Ishikawa (cell line): ENCODE measurements at regions not wholly inside any gene's neighbourhood (a gene's known extent, or its start where the extent isn't known, plus 50 kb on each side); places are given as distances from the start of the nearest gene placed in this dataset.

ENCODE experiments used
- CEBPB ChIP-seq: IDR thresholded peaks from 2 replicates; pipeline ENCODE4 v1.6.1; 2012
- CREB1 ChIP-seq: IDR thresholded peaks from 2 replicates; pipeline ENCODE4 v1.6.1; 2012; ENCODE audit warnings: low read depth
- EGR1 ChIP-seq: IDR thresholded peaks from 2 replicates; pipeline ENCODE4 v1.6.1; 2012
- EP300 ChIP-seq: IDR thresholded peaks from 2 replicates; pipeline ENCODE4 v1.6.1; 2012; ENCODE audit warnings: borderline replicate concordance
- FOXM1 ChIP-seq: IDR thresholded peaks from 2 replicates; pipeline ENCODE4 v1.6.1; 2012; ENCODE audit warnings: low read depth, borderline replicate concordance
- NFIC ChIP-seq: IDR thresholded peaks from 2 replicates; pipeline ENCODE4 v1.6.1; 2012
- RAD21 ChIP-seq: IDR thresholded peaks from 2 replicates; pipeline ENCODE4 v1.6.1; 2012; ENCODE audit warnings: low read depth
- TAF1 ChIP-seq: IDR thresholded peaks from 2 replicates; pipeline ENCODE4 v1.6.1; 2012; ENCODE audit warnings: low read depth, mild to moderate bottlenecking
- TCF12 ChIP-seq: IDR thresholded peaks from 2 replicates; pipeline ENCODE4 v1.6.1; 2012; ENCODE audit warnings: low read depth
- TEAD4 ChIP-seq: IDR thresholded peaks from 2 replicates; pipeline ENCODE4 v1.6.1; 2012
- YY1 ChIP-seq: IDR thresholded peaks from 2 replicates; pipeline ENCODE4 v1.6.1; 2012; ENCODE audit warnings: low read depth
- ZBTB7A ChIP-seq: IDR thresholded peaks from 2 replicates; pipeline ENCODE4 v1.6.1; 2012; ENCODE audit warnings: low read depth
- TF ChIP-seq, protein P1 (sequence below): IDR thresholded peaks from 2 replicates; pipeline ENCODE4 v1.6.1; 2012
- TF ChIP-seq, protein P2 (sequence below): IDR thresholded peaks from 2 replicates; pipeline ENCODE4 v1.6.1; 2012; ENCODE audit warnings: low read depth, mild to moderate bottlenecking
- TF ChIP-seq, protein P3 (sequence below): IDR thresholded peaks from 2 replicates; pipeline ENCODE4 v1.6.1; 2012

DNA sequence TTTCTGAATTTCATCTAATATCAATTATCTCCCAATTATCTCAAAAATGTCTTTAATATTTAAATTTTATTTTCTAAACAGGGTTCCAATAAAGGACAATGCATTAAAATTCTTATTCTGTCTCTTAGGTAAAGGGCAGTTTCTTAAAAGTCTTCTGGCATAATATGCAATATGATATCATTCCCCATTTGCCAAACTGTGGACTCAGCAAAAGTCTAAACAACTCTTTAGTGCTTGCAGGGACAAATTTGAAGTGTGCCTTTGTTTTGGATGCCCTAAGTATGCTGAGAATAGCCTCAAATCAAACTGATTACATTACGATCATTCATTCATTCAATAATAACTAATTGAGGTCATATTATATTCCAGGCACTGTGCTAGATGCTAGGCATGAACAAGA, 281.0 kb upstream of the KIRREL3 start:
- no peak for TF ChIP-seq EGR1
- TF ChIP-seq TEAD4, result no peak
- TF ChIP-seq YY1, result no peak
- TF ChIP-seq, protein P1, sequence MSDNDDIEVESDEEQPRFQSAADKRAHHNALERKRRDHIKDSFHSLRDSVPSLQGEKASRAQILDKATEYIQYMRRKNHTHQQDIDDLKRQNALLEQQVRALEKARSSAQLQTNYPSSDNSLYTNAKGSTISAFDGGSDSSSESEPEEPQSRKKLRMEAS, result no peak
- TF ChIP-seq, protein P2, sequence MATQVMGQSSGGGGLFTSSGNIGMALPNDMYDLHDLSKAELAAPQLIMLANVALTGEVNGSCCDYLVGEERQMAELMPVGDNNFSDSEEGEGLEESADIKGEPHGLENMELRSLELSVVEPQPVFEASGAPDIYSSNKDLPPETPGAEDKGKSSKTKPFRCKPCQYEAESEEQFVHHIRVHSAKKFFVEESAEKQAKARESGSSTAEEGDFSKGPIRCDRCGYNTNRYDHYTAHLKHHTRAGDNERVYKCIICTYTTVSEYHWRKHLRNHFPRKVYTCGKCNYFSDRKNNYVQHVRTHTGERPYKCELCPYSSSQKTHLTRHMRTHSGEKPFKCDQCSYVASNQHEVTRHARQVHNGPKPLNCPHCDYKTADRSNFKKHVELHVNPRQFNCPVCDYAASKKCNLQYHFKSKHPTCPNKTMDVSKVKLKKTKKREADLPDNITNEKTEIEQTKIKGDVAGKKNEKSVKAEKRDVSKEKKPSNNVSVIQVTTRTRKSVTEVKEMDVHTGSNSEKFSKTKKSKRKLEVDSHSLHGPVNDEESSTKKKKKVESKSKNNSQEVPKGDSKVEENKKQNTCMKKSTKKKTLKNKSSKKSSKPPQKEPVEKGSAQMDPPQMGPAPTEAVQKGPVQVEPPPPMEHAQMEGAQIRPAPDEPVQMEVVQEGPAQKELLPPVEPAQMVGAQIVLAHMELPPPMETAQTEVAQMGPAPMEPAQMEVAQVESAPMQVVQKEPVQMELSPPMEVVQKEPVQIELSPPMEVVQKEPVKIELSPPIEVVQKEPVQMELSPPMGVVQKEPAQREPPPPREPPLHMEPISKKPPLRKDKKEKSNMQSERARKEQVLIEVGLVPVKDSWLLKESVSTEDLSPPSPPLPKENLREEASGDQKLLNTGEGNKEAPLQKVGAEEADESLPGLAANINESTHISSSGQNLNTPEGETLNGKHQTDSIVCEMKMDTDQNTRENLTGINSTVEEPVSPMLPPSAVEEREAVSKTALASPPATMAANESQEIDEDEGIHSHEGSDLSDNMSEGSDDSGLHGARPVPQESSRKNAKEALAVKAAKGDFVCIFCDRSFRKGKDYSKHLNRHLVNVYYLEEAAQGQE, result no peak
- TF ChIP-seq FOXM1, result no peak
- TF ChIP-seq, protein P3, sequence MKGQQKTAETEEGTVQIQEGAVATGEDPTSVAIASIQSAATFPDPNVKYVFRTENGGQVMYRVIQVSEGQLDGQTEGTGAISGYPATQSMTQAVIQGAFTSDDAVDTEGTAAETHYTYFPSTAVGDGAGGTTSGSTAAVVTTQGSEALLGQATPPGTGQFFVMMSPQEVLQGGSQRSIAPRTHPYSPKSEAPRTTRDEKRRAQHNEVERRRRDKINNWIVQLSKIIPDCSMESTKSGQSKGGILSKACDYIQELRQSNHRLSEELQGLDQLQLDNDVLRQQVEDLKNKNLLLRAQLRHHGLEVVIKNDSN, result no peak
- TF ChIP-seq CEBPB, result no peak
- TF ChIP-seq NFIC, result no peak
- no peak for TF ChIP-seq RAD21
- no peak for TF ChIP-seq CREB1
- TF ChIP-seq EP300, result no peak
- TF ChIP-seq ZBTB7A, result no peak
- TF ChIP-seq TAF1, result no peak
- no peak for TF ChIP-seq TCF12

DNA sequence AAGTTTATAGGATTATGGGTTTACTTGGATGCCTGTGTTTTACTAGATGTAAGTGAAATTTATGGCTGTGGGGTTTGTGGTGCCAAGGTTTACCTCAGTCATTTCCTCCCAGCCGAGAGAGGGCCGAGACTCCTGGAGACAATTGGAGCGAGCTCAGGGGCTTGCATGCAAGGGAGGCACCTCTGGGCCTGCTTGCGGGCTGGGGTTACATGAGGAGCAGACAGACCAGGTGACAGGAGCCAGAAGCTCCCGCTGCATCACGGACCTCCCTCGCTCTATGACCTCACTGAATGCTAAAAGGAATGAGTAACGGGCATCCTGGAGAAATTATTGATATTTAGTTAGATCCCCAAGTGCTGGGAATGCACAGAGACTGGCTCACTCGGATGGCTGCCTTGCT, 275.2 kb upstream of the KIRREL3 start:
- TF ChIP-seq YY1 (no peak), FOXM1 (no peak), ZBTB7A (no peak), EGR1 (no peak), EP300 (no peak), CEBPB (no peak), RAD21 (no peak), CREB1 (no peak), TEAD4 (no peak), TCF12 (no peak), TAF1 (no peak), NFIC (no peak)
- TF ChIP-seq, protein P1, result no peak
- TF ChIP-seq, protein P2, result no peak
- TF ChIP-seq, protein P3, result no peak

DNA sequence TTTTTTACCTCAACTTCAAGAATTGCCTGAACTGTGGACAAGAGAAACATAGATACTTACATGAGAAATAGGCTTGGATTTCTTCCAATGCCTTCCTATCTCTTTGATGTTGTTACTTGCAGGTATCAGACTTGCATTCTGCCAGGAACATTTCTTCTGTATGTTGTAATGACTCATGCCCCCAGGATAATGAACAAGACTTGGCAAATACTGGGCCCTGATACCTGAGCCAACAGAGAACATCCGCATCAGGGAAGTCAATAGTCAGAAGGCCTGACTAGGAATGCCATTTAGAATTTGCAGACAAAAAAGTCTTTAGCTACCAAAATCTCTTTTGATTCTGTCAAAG, 273.7 kb upstream of the KIRREL3 start:
- no peak for TF ChIP-seq NFIC
- no peak for TF ChIP-seq TEAD4
- no peak for TF ChIP-seq EGR1
- TF ChIP-seq, protein P1, result no peak
- TF ChIP-seq, protein P3, result no peak
- no peak for TF ChIP-seq RAD21
- no peak for TF ChIP-seq FOXM1
- TF ChIP-seq TAF1, result no peak
- TF ChIP-seq, protein P2, result no peak
- no peak for TF ChIP-seq ZBTB7A
- TF ChIP-seq CREB1, result no peak
- TF ChIP-seq YY1, result no peak
- no peak for TF ChIP-seq TCF12
- no peak for TF ChIP-seq EP300
- no peak for TF ChIP-seq CEBPB
